ENCODE measurements at regions not wholly inside any gene's neighbourhood (a gene's known extent, or its start where the extent isn't known, plus 50 kb on each side); places are given as distances from the start of the nearest gene placed in this dataset.

DNA sequence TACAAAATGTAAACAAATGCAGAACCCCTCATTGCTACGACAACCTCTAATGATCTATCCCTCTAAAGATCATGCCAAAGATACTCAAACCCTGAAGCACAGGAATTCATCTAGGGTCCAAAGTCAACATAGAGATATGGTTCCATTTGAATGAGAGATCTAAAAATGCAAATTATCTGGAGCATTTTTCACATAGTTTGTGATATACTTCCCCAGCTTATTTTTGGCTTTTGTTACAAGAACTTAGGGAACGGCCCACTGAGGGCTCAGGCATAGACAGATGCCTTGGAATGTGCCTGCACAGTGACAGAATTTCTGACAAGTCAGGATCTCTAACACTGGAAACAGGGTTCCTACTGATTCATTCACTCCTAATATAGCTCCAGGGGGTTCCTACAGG, 258.9 kb upstream of the THBS1 start:
- no peak overlapping the region for H3K4me3 ChIP-seq (ENCODE audit: low read length)
- no peak for TF ChIP-seq ZNF274 (IDR thresholded peaks at IDR 0.05; ENCODE audit: low read depth, low read length)

DNA sequence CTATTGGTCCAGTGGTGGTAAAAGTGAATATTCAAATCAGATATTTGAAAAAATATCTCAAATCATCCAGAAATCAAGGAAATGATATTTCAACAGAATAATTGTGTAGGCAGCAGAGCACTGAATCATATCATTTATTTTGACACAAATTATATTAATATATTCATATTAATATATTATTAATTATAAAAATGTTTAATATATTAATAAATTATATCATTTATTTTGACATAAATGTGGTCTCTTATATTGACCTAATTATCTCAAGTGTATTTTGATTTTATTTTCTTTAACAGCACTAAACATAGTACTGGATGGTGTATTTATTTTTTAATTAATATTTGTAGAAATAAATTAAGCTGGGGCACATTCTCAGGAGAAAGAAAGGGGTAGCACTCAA, 257.7 kb upstream of the THBS1 start:
- TF ChIP-seq ZNF274 (IDR thresholded peaks at IDR 0.05; ENCODE audit: low read depth, low read length), result no peak
- no peak overlapping the region for H3K4me3 ChIP-seq (ENCODE audit: low read length)

- TF ChIP-seq ZNF274 (IDR thresholded peaks at IDR 0.05; ENCODE audit: low read depth, low read length), result no peak
- no peak overlapping the region for H3K4me3 ChIP-seq (ENCODE audit: low read length)
These were observed 257.2 kb upstream of the THBS1 start for GRCh38 chr15:39323706-39324105.

DNA sequence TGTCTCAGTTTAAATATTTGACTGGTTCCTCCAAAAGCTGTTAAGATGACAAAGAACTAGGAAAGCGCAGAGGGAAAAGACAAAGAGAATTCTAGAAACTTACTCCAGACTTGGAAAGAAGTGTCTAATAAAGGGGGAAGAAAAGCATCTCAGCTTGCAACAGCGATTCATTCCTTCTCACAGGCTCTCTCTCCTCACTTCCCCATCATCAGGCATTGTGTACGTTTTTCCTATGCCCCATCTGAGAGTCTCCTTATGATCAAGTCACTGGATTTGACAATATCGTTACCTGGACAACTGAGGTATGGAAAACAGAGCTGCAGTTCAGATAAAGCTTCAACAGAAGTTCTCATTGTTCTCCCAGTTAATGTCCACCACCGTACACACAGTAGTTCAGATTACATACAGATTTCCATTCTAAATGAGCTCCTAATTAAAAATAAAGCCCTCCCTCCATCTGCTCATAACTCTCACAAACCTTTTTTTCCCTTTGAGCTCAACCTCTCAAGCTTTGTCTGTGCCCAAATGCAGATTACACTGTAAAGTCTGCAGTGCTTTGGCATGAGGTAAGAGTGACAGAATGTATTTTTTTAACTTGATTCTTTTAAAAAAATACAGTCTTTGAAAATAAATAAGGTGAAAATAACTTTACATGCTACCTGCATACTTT, 254.4 kb upstream of the THBS1 start:
- TF ChIP-seq ZNF274 (IDR thresholded peaks at IDR 0.05; ENCODE audit: low read depth, low read length), result no peak
- H3K4me3 ChIP-seq (ENCODE audit: low read length), result no peak overlapping the region

GRCh38 chr15:39327005-39327730, 253.7 kb upstream of the THBS1 start:
- H3K4me3 ChIP-seq (ENCODE audit: low read length), result no peak overlapping the region
- no peak for TF ChIP-seq ZNF274 (IDR thresholded peaks at IDR 0.05; ENCODE audit: low read depth, low read length)

DNA sequence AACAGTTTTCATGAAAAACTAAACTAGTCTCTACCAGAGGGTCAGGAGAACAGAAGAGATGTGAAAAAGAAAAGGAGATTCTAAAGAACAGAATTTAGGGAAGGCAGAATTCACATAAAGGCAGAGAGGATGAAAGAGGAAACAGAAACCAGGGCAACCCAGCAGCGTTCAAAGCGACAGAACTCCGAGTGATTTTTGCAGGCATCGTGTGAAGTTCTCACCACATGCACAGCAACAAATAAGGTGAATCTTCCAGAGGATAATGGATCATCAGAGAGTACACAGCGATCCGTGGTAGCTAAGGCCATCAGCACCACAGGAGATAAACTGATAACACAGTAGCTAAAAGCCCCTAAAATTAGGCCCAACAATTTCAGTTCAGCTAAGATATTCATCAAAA, 250.8 kb upstream of the THBS1 start:
- TF ChIP-seq ZNF274 (IDR thresholded peaks at IDR 0.05; ENCODE audit: low read depth, low read length), result no peak
- no peak overlapping the region for H3K4me3 ChIP-seq (ENCODE audit: low read length)

DNA sequence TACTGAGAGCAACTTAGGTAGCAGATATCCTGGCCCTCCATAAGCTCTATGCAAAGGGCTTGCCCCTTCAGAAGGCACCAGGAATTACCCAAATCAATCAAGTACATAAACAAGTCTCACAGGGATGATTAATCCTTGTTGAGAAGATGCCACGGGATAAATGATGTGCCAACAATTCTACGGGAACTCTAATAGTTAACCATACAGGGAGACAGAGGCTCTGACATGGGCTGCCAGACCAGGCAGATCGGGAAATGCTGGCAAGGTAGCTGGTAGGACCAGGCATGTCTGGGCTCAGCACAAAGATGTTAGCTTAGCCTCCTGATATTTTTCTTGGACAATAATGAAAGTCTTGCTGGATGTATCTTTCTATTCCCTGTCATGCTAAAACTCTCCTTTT, 249.3 kb upstream of the THBS1 start:
- TF ChIP-seq ZNF274 (IDR thresholded peaks at IDR 0.05; ENCODE audit: low read depth, low read length), result no peak

DNA sequence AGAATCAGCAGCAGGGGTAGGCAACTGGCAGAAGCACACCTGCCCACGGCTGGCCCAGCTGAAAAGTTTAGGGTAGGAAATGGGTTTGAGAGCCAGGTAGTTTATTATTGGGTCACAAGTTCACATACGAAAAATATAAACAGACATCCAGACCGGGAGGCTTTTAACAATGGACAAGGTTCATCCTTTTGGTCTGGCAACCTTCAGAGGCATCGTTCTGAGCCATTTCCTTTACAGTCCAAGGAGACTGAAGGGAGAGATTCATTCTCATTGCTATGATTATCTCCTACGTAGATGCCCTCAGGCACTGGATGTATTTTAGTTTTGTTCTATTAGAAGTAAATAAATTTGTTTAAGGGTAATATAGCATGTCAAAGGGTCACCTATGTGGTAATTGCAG, 248.0 kb upstream of the THBS1 start:
- no peak overlapping the region for H3K4me3 ChIP-seq (ENCODE audit: low read length)
- no peak for TF ChIP-seq ZNF274 (IDR thresholded peaks at IDR 0.05; ENCODE audit: low read depth, low read length)

More for the DNA sequence above, 249.3 kb upstream of the THBS1 start:
- H3K4me3 ChIP-seq (ENCODE audit: low read length), result no peak overlapping the region

DNA sequence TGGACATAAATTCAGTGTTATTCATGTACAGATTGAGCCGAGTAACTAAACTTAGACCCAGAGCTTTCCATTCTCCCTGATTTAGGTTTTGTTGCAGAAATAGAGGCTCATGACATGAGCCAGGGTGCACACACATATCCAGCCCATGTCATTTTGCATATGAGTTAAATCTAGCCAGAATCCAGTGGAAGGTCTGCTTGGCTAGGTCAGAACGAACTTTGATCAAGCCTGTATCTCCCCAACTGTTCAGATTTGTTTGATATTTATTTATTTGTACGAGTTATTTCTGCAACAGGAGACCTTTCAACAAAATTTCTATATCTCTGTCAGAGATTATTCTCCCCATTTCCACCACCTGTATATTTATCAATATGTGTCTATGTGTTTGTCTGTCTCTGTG, 247.5 kb upstream of the THBS1 start:
- H3K4me3 ChIP-seq (ENCODE audit: low read length), result no peak overlapping the region
- no peak for TF ChIP-seq ZNF274 (IDR thresholded peaks at IDR 0.05; ENCODE audit: low read depth, low read length)

GRCh38 chr15:39333896-39334295, 247.0 kb upstream of the THBS1 start:
- no peak for TF ChIP-seq ZNF274 (IDR thresholded peaks at IDR 0.05; ENCODE audit: low read depth, low read length)
- no peak overlapping the region for H3K4me3 ChIP-seq (ENCODE audit: low read length)

DNA sequence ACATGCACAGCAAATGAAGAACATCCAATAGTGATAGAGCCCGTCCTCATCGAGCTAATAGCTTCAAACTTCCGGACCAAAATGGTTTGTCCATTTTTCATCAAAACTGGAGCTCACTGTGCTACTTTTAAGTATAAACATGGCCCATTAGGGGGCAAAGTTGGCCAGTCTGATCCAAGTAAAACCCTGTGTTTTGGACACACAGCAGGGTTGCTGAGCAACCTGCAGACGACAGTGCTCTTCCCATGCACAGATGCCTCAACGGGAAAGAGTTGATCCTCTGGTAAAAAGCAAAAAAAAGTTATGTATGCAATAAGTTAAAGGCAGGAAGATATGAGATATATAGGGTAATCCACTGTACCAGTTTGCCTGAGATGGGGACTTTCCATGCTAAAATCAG, 244.0 kb upstream of the THBS1 start:
- TF ChIP-seq ZNF274 (IDR thresholded peaks at IDR 0.05; ENCODE audit: low read depth, low read length), result no peak
- H3K4me3 ChIP-seq (ENCODE audit: low read length), result no peak overlapping the region

DNA sequence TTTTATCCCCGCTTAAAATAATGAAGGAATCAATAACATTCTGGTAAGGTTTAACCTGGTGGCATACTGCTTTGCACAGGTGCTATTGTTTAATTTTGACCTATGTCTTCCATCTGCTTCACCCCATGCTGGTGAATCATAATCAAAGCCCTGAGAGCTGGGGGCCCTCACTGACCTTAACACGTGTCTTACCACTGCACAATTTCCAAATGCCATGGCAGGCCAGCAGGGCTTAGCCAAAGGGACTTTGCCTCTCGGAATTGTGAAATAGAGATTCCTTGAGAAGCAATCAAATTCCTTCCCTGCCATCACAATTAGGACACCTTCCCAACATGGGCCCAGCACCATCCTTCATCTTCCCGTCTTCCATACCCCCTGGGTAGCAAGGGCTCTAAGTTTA, 242.6 kb upstream of the THBS1 start:
- no peak for TF ChIP-seq ZNF274 (IDR thresholded peaks at IDR 0.05; ENCODE audit: low read depth, low read length)
- no peak overlapping the region for H3K4me3 ChIP-seq (ENCODE audit: low read length)

- TF ChIP-seq ZNF274 (IDR thresholded peaks at IDR 0.05; ENCODE audit: low read depth, low read length), result no peak
These were observed 239.8 kb upstream of the THBS1 start for GRCh38 chr15:39340903-39341645.

DNA sequence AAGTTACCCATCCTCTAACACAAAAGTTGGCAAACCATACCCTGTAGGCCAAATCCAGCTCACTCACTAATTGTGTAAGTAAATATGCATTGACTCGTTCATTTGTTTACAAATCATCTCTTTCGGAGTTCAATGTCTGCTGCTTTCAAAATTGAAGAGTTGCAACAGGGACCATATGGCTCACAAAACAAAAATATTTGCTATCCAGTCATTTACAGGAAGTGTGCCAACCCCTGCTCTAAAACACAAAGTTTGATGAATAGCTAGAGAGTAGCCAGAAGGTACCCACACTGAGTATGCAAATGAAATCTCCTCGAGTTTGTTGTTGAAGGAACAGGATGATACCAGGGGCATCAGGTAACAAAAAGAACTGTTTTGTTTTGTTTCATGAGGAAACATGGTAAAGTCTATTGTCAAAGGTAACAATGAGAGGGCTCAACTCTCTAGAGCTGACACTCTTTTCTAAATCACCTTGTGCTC, 236.2 kb upstream of the THBS1 start:
- H3K4me3 ChIP-seq (ENCODE audit: low read length), result no peak overlapping the region
- TF ChIP-seq ZNF274 (IDR thresholded peaks at IDR 0.05; ENCODE audit: low read depth, low read length), result no peak

More at GRCh38 chr15:39340903-39341645, 239.8 kb upstream of the THBS1 start:
- H3K4me3 ChIP-seq (ENCODE audit: low read length), result no peak overlapping the region

DNA sequence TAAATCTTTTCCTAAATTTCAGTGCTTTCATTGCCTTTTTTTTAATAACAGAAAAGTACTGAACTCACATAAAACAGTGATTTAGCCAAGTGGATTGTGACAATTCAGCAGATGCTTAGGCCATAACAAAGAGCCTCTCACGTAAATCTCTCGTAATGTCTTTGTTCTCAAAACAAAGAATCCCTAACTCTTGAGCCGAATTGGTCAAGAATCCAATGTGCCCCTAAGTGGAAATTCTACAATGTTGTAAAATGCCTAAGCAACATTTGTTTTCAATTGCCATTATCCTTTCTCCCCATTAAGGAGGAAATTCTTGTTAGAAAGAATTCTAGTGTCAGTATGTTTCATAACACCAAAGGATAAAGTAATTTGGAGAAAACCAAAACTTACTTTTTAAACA, 235.7 kb upstream of the THBS1 start:
- TF ChIP-seq ZNF274 (IDR thresholded peaks at IDR 0.05; ENCODE audit: low read depth, low read length), result no peak
- H3K4me3 ChIP-seq (ENCODE audit: low read length), result no peak overlapping the region
